ENCODE measurements at regions not wholly inside any gene's neighbourhood (a gene's known extent, or its start where the extent isn't known, plus 50 kb on each side); places are given as distances from the start of the nearest gene placed in this dataset.
"Not testable (repeated sequence)": the region's sequence is repeated elsewhere in the genome, so short reads cannot be mapped to it uniquely, and the experiment has no call there.

- H3K18ac ChIP-seq (ENCODE audit: low read length): no peak overlapping the region
- no peaks in the 10 kb centered on the region for H3K9me3 ChIP-seq (replicated peaks in 1 of 2; ENCODE audit: control insufficient read depth in 2 of 2, insufficient read depth in 1 of 2, low read depth in 1 of 2, low read length in 2 of 2)
- H3K14ac ChIP-seq (ENCODE audit: low read length): no peak overlapping the region
- no peak overlapping the region for H2BK12ac ChIP-seq (ENCODE audit: low read length)
- no CpG with 5 or more reads among the region's 2 CpGs for WGBS, 2 donors (ENCODE audit: extremely low coverage in 2 of 2, insufficient read length in 2 of 2, insufficient replicate concordance in 1 of 2)
- no peak overlapping the region for H2BK15ac ChIP-seq (ENCODE audit: low read length)
- H3K27me3 ChIP-seq (ENCODE audit: control insufficient read depth in 3 of 3, insufficient read depth in 3 of 3, low read depth in 1 of 3, low read length in 3 of 3): no peaks in the 10 kb centered on the region
- H3K4me2 ChIP-seq (ENCODE audit: insufficient read depth, low read length, poor library complexity, severe bottlenecking): no peak overlapping the region
- H2AK5ac ChIP-seq (ENCODE audit: low read depth, low read length): no peak overlapping the region
- H4K8ac ChIP-seq (ENCODE audit: low read depth, low read length): no peak overlapping the region
- H4K91ac ChIP-seq (ENCODE audit: low read depth, low read length, poor library complexity): no peak overlapping the region
- no peaks in the 10 kb centered on the region for H3K4me1 ChIP-seq (ENCODE audit: control insufficient read depth in 2 of 2, insufficient read depth in 1 of 2, low read depth in 1 of 2, low read length in 2 of 2)
- H3K79me1 ChIP-seq (ENCODE audit: low read depth, low read length): no peaks in the 10 kb centered on the region
- no peak overlapping the region for H3K23ac ChIP-seq (ENCODE audit: low read depth, low read length, poor library complexity)
- no peak overlapping the region for H3K4me3 ChIP-seq (ENCODE audit: low read length in 2 of 2)
- no peak overlapping the region for H2BK5ac ChIP-seq (ENCODE audit: low read length)
- no peak overlapping the region for H3K9ac ChIP-seq (ENCODE audit: low read depth, low read length, poor library complexity)
- H2BK120ac ChIP-seq (ENCODE audit: low read depth, low read length): no peak overlapping the region
- H2AFZ ChIP-seq (ENCODE audit: low read length): no peak overlapping the region
- no peaks in the 10 kb centered on the region for H3K36me3 ChIP-seq (replicated peaks in 1 of 2; ENCODE audit: control insufficient read depth in 2 of 2, insufficient read depth in 2 of 2, low read length in 2 of 2)
- H3K27ac ChIP-seq (replicated peaks; ENCODE audit: low read length): no peak overlapping the region
- no peak overlapping the region for H3K4ac ChIP-seq (ENCODE audit: low read length)
- peak; percentile 27 for DNase-seq (ENCODE audit: low spot score)
These were observed 132.7 kb downstream of the PLPPR4 start for GRCh38 chr1:99397029-99397428.

- no peaks in the 10 kb centered on the region for H3K79me1 ChIP-seq (ENCODE audit: low read depth, low read length)
- H2AFZ ChIP-seq (ENCODE audit: low read length): peak overlapping the region; percentile 15
- no peak overlapping the region for H3K4me3 ChIP-seq (ENCODE audit: low read length in 2 of 2)
These were observed 133.6 kb downstream of the PLPPR4 start for GRCh38 chr1:99397863-99398262.

GRCh38 chr1:99401556-99401955 is 137.3 kb downstream of the PLPPR4 start:
- H3K36me3 ChIP-seq (replicated peaks in 1 of 2; ENCODE audit: control insufficient read depth in 2 of 2, insufficient read depth in 2 of 2, low read length in 2 of 2); H3K4ac ChIP-seq (ENCODE audit: low read length); H3K79me1 ChIP-seq (ENCODE audit: low read depth, low read length); H3K4me3 ChIP-seq (ENCODE audit: low read length in 2 of 2); H2AFZ ChIP-seq (ENCODE audit: low read length); H3K27me3 ChIP-seq (ENCODE audit: control insufficient read depth in 3 of 3, insufficient read depth in 3 of 3, low read depth in 1 of 3, low read length in 3 of 3); H4K91ac ChIP-seq (ENCODE audit: low read depth, low read length, poor library complexity); H3K14ac ChIP-seq (ENCODE audit: low read length); H3K18ac ChIP-seq (ENCODE audit: low read length); H3K4me2 ChIP-seq (ENCODE audit: insufficient read depth, low read length, poor library complexity, severe bottlenecking); H3K9me3 ChIP-seq (replicated peaks in 1 of 2; ENCODE audit: control insufficient read depth in 2 of 2, insufficient read depth in 1 of 2, low read depth in 1 of 2, low read length in 2 of 2); H3K27ac ChIP-seq (replicated peaks; ENCODE audit: low read length); H2BK15ac ChIP-seq (ENCODE audit: low read length); H2BK120ac ChIP-seq (ENCODE audit: low read depth, low read length); DNase-seq (ENCODE audit: low spot score); H2AK5ac ChIP-seq (ENCODE audit: low read depth, low read length); H2BK12ac ChIP-seq (ENCODE audit: low read length); H4K8ac ChIP-seq (ENCODE audit: low read depth, low read length); H2BK5ac ChIP-seq (ENCODE audit: low read length); H3K23ac ChIP-seq (ENCODE audit: low read depth, low read length, poor library complexity); H3K4me1 ChIP-seq (ENCODE audit: control insufficient read depth in 2 of 2, insufficient read depth in 1 of 2, low read depth in 1 of 2, low read length in 2 of 2); H3K9ac ChIP-seq (ENCODE audit: low read depth, low read length, poor library complexity): not testable (repeated sequence)

More at GRCh38 chr1:99397863-99398262, 133.6 kb downstream of the PLPPR4 start:
- no peak overlapping the region for H2BK12ac ChIP-seq (ENCODE audit: low read length)
- no peak overlapping the region for H3K4me2 ChIP-seq (ENCODE audit: insufficient read depth, low read length, poor library complexity, severe bottlenecking)
- H4K91ac ChIP-seq (ENCODE audit: low read depth, low read length, poor library complexity): no peak overlapping the region
- no peak overlapping the region for H3K14ac ChIP-seq (ENCODE audit: low read length)
- no peaks in the 10 kb centered on the region for H3K36me3 ChIP-seq (replicated peaks in 1 of 2; ENCODE audit: control insufficient read depth in 2 of 2, insufficient read depth in 2 of 2, low read length in 2 of 2)
- no peaks in the 10 kb centered on the region for H3K9me3 ChIP-seq (replicated peaks in 1 of 2; ENCODE audit: control insufficient read depth in 2 of 2, insufficient read depth in 1 of 2, low read depth in 1 of 2, low read length in 2 of 2)
- no peak overlapping the region for H3K9ac ChIP-seq (ENCODE audit: low read depth, low read length, poor library complexity)
- H2AK5ac ChIP-seq (ENCODE audit: low read depth, low read length): no peak overlapping the region
- no peak overlapping the region for H2BK120ac ChIP-seq (ENCODE audit: low read depth, low read length)
- H3K4ac ChIP-seq (ENCODE audit: low read length): no peak overlapping the region
- H3K18ac ChIP-seq (ENCODE audit: low read length): no peak overlapping the region
- no peak for DNase-seq (ENCODE audit: low spot score)
- no peak overlapping the region for H4K8ac ChIP-seq (ENCODE audit: low read depth, low read length)
- H3K4me1 ChIP-seq (ENCODE audit: control insufficient read depth in 2 of 2, insufficient read depth in 1 of 2, low read depth in 1 of 2, low read length in 2 of 2): no peaks in the 10 kb centered on the region
- H3K27ac ChIP-seq (replicated peaks; ENCODE audit: low read length): no peak overlapping the region
- H2BK5ac ChIP-seq (ENCODE audit: low read length): no peak overlapping the region
- no peaks in the 10 kb centered on the region for H3K27me3 ChIP-seq (ENCODE audit: control insufficient read depth in 3 of 3, insufficient read depth in 3 of 3, low read depth in 1 of 3, low read length in 3 of 3)
- H2BK15ac ChIP-seq (ENCODE audit: low read length): no peak overlapping the region
- H3K23ac ChIP-seq (ENCODE audit: low read depth, low read length, poor library complexity): no peak overlapping the region

- no CpG with 5 or more reads among the region's 7 CpGs for WGBS, 2 donors (ENCODE audit: extremely low coverage in 2 of 2, insufficient read length in 2 of 2, insufficient replicate concordance in 1 of 2)
- H3K9me3 ChIP-seq (replicated peaks in 1 of 2; ENCODE audit: control insufficient read depth in 2 of 2, insufficient read depth in 1 of 2, low read depth in 1 of 2, low read length in 2 of 2); H3K4me3 ChIP-seq (ENCODE audit: low read length in 2 of 2); H2BK120ac ChIP-seq (ENCODE audit: low read depth, low read length); H3K4ac ChIP-seq (ENCODE audit: low read length); H3K27me3 ChIP-seq (ENCODE audit: control insufficient read depth in 3 of 3, insufficient read depth in 3 of 3, low read depth in 1 of 3, low read length in 3 of 3); DNase-seq (ENCODE audit: low spot score); H4K91ac ChIP-seq (ENCODE audit: low read depth, low read length, poor library complexity); H2BK5ac ChIP-seq (ENCODE audit: low read length); H2AK5ac ChIP-seq (ENCODE audit: low read depth, low read length); H3K27ac ChIP-seq (replicated peaks; ENCODE audit: low read length); H3K36me3 ChIP-seq (replicated peaks in 1 of 2; ENCODE audit: control insufficient read depth in 2 of 2, insufficient read depth in 2 of 2, low read length in 2 of 2); H4K8ac ChIP-seq (ENCODE audit: low read depth, low read length); H3K9ac ChIP-seq (ENCODE audit: low read depth, low read length, poor library complexity); H3K14ac ChIP-seq (ENCODE audit: low read length); H3K23ac ChIP-seq (ENCODE audit: low read depth, low read length, poor library complexity); H2BK15ac ChIP-seq (ENCODE audit: low read length); H2BK12ac ChIP-seq (ENCODE audit: low read length); H3K4me2 ChIP-seq (ENCODE audit: insufficient read depth, low read length, poor library complexity, severe bottlenecking); H3K4me1 ChIP-seq (ENCODE audit: control insufficient read depth in 2 of 2, insufficient read depth in 1 of 2, low read depth in 1 of 2, low read length in 2 of 2); H2AFZ ChIP-seq (ENCODE audit: low read length); H3K18ac ChIP-seq (ENCODE audit: low read length); H3K79me1 ChIP-seq (ENCODE audit: low read depth, low read length): not testable (repeated sequence)
These were observed 140.1 kb downstream of the PLPPR4 start for GRCh38 chr1:99404399-99404798.

All from neuronal stem cell (in vitro differentiated cells).